GM21526 (cell line): ENCODE measurements at regions not wholly inside any gene's neighbourhood (a gene's known extent, or its start where the extent isn't known, plus 50 kb on each side); places are given as distances from the start of the nearest gene placed in this dataset.
"Not testable (repeated sequence)": the region's sequence is repeated elsewhere in the genome, so short reads cannot be mapped to it uniquely, and the experiment has no call there.

Experiments
- ATAC-seq: cut with Tn5 transposase; IDR thresholded peaks from one replicate; pipeline ENCODE4 v1.9.1; 2021; ENCODE audit warnings: moderate library complexity; ENCODE audit not compliant: unreplicated experiment, low FRiP score

GRCh38 chr3:20321391-20322047 lies 135.5 kb upstream of the SGO1 start:
- no peak for ATAC-seq

DNA sequence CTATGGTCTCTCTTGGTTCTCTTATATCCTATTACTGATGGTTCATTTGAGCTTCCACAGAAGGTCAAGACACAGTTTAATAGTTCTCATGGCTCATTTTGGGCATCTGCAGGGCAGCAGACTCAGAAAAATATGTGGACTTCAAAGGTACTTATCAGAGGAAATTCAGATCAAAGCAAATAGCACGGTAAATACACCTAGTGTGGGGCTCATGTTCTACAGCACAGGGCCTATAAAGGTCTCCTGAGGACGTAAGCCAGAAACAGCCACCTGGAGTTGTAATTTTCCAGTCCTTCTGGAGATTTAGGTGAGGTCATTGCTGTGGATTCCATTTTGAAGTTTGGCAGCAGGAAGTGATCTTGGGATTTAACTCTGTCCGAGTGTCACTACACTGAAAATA lies 134.5 kb upstream of the SGO1 start:
- ATAC-seq = no peak

- no peak for ATAC-seq
These were observed 133.5 kb upstream of the SGO1 start for GRCh38 chr3:20319551-20319950.

DNA sequence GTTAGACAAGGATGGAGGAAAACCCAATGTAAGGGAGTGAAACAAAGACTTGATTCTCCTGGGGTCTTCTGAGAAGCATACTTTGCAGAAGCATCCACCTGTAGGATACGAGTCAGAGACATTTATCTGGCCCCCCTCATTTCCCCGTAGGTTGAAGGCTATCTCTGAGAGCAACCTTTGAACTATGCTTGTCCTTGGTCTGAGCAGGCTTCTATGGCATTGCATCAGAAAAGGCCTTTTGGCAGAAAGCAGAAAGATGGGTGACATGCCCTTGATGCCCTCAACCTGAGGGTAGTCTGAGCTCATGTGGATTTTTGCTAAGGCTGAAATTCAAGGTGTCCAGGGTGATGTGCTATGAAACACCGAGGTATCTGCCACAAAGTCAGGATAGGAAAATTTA lies 131.6 kb upstream of the SGO1 start:
- no peak for ATAC-seq

GRCh38 chr3:20316238-20316637 lies 130.2 kb upstream of the SGO1 start:
- no peak for ATAC-seq

DNA sequence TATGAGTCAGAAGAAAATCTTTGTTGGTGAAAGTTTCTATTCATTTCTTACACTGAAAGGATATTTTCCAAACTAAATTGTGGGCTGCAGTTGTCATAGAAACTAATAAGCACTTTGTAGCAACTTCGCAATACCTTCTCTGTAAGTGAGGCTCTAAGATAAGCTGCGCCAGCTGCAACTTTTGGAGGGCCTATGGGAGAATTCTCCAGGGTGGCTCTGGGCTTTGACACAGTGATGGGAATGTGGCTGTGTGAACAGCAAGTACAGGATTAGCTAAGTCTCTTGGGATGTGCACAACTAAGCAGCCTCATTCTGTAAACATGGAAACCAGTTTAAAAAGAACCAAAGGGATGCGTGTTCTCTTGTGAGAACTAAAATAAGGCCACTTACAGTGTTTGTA lies 124.6 kb upstream of the SGO1 start:
- ATAC-seq = no peak

- no peak for ATAC-seq
These were observed 121.4 kb upstream of the SGO1 start for GRCh38 chr3:20307383-20307782.

- no peak for ATAC-seq
These were observed 119.6 kb upstream of the SGO1 start for GRCh38 chr3:20305647-20306046.

DNA sequence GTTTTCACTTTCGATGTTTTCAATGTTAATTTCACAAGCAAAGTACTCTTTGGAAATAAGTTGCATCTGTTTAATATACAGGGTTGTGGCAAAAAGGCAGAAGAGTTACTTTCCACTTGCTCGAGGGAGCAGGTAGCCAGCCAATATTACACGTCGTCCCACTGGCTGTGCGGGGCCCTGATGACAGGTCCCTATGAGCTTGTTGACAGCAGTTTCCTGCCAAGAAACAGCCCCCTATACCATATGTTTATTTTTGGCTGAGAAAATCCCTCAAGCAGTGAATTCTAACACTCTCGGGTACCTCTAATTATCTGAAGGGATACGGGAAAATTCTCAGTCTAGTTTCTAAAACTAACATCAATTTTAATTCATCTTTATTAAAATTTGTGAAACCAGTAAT lies 116.8 kb upstream of the SGO1 start:
- ATAC-seq = no peak

- ATAC-seq = no peak
These were observed 102.0 kb upstream of the SGO1 start for GRCh38 chr3:20288050-20288449.

GRCh38 chr3:20280257-20280656 lies 94.3 kb upstream of the SGO1 start:
- no peak for ATAC-seq

DNA sequence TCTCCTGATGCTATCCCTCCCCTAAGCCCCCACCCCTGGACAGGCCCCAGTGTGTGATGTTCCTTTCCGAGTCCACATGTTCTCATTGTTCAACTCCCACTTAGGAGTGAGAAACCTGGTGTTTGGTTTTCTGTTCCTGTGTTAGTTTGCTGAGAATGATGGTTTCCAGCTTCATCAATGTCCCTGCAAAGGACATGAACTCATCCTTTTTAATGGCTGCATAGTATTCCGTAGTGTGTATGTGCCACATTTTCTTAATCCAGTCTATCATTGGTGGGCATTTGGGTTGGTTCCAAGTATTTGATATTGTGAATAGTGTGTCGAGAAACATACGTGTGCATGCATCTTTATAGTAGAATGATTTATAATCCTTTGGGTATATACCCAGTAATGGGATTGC lies 80.0 kb upstream of the SGO1 start:
- not testable (repeated sequence) for ATAC-seq

GRCh38 chr3:20264900-20265567 lies 79.0 kb upstream of the SGO1 start:
- ATAC-seq = no peak

GRCh38 chr3:20258371-20258770 lies 72.4 kb upstream of the SGO1 start:
- ATAC-seq = no peak

GRCh38 chr3:20256144-20256543 lies 70.1 kb upstream of the SGO1 start:
- peak; percentile 97 for ATAC-seq

- ATAC-seq = no peak
These were observed 68.5 kb upstream of the SGO1 start for GRCh38 chr3:20254268-20255117.

DNA sequence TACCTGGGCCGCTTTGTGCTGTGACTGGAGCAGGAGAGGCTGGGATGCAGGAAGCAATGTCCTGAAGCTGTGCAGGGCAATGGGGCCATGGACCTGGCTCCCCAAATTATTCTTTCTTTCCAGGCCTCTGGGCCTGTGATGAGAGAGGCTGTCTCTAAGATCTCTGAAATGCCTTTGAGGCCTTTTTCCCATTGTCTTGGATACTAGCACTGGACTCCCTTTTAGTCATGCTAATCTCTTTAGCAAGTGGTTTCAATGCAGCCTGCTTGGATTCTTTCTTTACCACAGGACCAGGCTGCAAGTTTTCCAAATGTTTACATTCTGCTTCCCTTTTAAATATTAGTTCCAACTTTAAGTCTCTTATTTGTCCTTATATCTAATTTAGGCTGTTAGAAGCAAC lies 64.8 kb upstream of the SGO1 start:
- ATAC-seq = no peak

DNA sequence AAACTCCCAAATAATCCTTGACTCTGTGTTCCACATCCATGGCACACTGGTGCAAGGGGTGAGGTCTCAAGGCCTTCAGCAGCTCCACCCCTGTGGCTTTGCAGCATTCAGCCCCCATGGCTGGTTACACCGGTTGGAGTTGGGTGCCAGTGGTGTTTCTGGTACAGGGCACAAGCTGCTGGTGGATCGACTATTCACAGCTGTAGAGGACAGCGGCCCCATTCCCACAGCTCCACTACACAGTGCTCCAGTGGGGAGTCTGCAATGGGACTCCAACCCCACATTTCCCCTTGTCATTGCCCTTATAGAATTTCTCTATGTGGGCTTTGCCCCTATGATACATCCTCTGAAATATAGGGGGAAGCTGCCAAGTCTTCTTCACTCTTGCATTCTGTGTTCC lies 64.3 kb upstream of the SGO1 start:
- no peak for ATAC-seq

DNA sequence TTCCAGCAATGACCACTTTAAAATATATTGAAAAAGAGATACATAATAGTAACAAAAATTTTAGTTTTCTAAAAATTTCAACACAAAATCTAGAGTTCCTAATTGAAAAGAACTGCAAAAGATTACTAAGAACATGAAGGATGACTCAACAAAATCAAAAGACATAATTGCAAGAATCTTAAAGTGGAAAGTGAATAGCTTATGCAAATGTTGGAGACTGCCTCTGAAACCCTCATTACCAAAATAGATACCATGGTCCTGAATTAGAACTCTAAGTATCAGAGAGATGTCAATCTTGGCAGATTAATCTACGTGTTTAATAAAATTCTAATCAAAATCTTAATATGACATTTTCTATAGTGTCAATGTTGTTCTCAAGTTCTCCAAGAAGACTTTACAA lies 60.7 kb upstream of the SGO1 start:
- peak; percentile 91 for ATAC-seq

- ATAC-seq = no peak
These were observed 59.8 kb upstream of the SGO1 start for GRCh38 chr3:20245781-20246180.

GRCh38 chr3:20240154-20240883 lies 54.3 kb upstream of the SGO1 start:
- no peak for ATAC-seq
